ENCODE measurements at regions not wholly inside any gene's neighbourhood (a gene's known extent, or its start where the extent isn't known, plus 50 kb on each side); places are given as distances from the start of the nearest gene placed in this dataset.

GRCh38 chr13:39803156-39803555 lies 147.7 kb downstream of the COG6 start:
- no peak for ATAC-seq (replicated peaks)
- Mint-ChIP-seq H3K4me3 (no peak overlapping the region), H3K27ac (peak overlapping the region; percentile 61), H3K9me3 (peaks cover 10% of the 10 kb centered on the region), H3K27me3 (no peaks in the 10 kb centered on the region), H3K36me3 (ENCODE audit: low read depth) (no peaks in the 10 kb centered on the region), H3K4me1 (peaks cover 12% of the 10 kb centered on the region)

- Mint-ChIP-seq H3K9me3 (peaks cover 10% of the 10 kb centered on the region), H3K27me3 (no peaks in the 10 kb centered on the region), H3K27ac (no peak overlapping the region), H3K4me1 (peaks cover 12% of the 10 kb centered on the region), H3K36me3 (ENCODE audit: low read depth) (no peaks in the 10 kb centered on the region), H3K4me3 (peak overlapping the region; percentile 22)
- no peak for ATAC-seq (replicated peaks)
Measured at GRCh38 chr13:39803851-39804250, 148.4 kb downstream of the COG6 start.

- Mint-ChIP-seq H3K27ac (no peak overlapping the region), H3K27me3 (no peaks in the 10 kb centered on the region), H3K4me1 (peaks cover 12% of the 10 kb centered on the region), H3K36me3 (ENCODE audit: low read depth) (no peaks in the 10 kb centered on the region), H3K4me3 (peak overlapping the region; percentile 22), H3K9me3 (peaks cover 10% of the 10 kb centered on the region)
- ATAC-seq (replicated peaks) = peak; percentile 73
Measured at GRCh38 chr13:39804332-39805210, 149.1 kb downstream of the COG6 start.

GRCh38 chr13:39809466-39809865 lies 154.0 kb downstream of the COG6 start:
- Mint-ChIP-seq H3K9me3 (no peaks in the 10 kb centered on the region), H3K4me3 (no peak overlapping the region), H3K36me3 (ENCODE audit: low read depth) (no peaks in the 10 kb centered on the region), H3K4me1 (peaks cover 3% of the 10 kb centered on the region), H3K27ac (no peak overlapping the region), H3K27me3 (no peaks in the 10 kb centered on the region)
- ATAC-seq (replicated peaks) = no peak

- Mint-ChIP-seq H3K27ac (no peak overlapping the region), H3K27me3 (no peaks in the 10 kb centered on the region), H3K9me3 (no peaks in the 10 kb centered on the region), H3K36me3 (ENCODE audit: low read depth) (no peaks in the 10 kb centered on the region), H3K4me3 (no peak overlapping the region), H3K4me1 (no peaks in the 10 kb centered on the region)
- no peak for ATAC-seq (replicated peaks)
Measured at GRCh38 chr13:39810091-39810877, 154.8 kb downstream of the COG6 start.

- H3K9me3 Mint-ChIP-seq = no peaks in the 10 kb centered on the region
- no peak for ATAC-seq (replicated peaks)
Measured at GRCh38 chr13:39811051-39811450, 155.6 kb downstream of the COG6 start.

GRCh38 chr13:39811696-39812095 lies 156.2 kb downstream of the COG6 start:
- H3K4me3 Mint-ChIP-seq = no peak overlapping the region
- no peak overlapping the region for H3K27ac Mint-ChIP-seq
- no peak for ATAC-seq (replicated peaks)
- no peaks in the 10 kb centered on the region for H3K9me3 Mint-ChIP-seq
- H3K27me3 Mint-ChIP-seq = no peaks in the 10 kb centered on the region
- H3K4me1 Mint-ChIP-seq = no peaks in the 10 kb centered on the region
- no peaks in the 10 kb centered on the region for H3K36me3 Mint-ChIP-seq (ENCODE audit: low read depth)

More at GRCh38 chr13:39811051-39811450, 155.6 kb downstream of the COG6 start:
- Mint-ChIP-seq H3K36me3 (ENCODE audit: low read depth) (no peaks in the 10 kb centered on the region), H3K4me1 (no peaks in the 10 kb centered on the region), H3K27ac (no peak overlapping the region), H3K4me3 (no peak overlapping the region), H3K27me3 (no peaks in the 10 kb centered on the region)

DNA sequence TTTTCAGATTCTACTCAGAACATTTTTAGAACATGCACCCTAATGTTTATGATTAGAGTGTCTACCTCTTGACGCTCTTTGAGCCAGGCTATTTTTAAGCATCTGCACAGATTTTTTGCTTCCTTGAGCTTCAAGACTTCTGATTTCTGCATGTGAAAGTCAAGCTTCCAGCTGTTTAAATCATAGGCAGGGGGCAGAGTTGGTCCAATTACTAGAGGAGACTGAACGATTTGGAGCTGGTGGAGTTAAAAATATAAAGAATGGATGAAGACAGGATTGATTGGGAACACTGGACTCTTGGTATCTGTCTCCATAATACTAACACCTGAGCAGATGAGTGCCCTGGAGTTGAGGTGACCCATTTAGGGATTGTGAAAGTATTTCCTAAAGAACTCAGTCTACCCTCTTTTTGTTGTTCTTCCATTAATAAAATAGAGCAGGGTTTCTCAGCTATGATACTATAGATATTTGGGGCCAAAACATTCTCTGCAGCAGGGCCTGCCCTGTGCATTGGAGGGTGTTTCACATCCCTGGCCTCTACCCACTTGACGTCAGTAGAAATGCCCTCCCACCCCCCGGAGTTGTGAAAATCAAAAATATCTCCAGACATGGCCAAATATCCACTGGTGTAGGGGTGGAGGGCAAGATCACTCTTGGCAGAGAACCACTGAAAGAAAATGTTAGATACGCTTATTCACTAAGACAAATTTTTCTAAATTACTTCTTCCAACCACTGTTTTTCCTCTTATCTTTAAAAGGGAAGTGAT lies 160.1 kb downstream of the COG6 start:
- Mint-ChIP-seq H3K4me3 (no peak overlapping the region), H3K4me1 (no peaks in the 10 kb centered on the region), H3K27me3 (no peaks in the 10 kb centered on the region), H3K27ac (no peak overlapping the region), H3K36me3 (ENCODE audit: low read depth) (no peaks in the 10 kb centered on the region), H3K9me3 (no peaks in the 10 kb centered on the region)
- ATAC-seq (replicated peaks) = no peak

DNA sequence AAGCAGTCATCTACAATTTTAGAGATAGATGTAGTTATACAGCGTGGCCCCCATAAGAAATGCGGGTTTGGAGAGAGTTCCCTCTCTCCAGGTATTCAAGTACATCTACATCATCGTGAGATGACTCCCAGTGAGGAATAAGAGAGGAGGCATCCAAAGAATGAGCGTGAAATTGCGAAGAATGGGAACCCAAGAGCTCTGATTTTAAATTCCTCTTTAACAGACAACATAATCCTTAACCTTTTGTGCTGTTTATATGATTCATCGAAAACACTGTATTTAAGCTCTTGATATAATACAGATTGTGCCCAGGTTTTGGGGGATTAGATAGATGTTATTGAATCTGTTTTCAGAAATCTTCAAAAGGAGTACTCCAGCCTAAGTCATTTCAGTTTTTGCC lies 161.5 kb downstream of the COG6 start:
- H3K4me1 Mint-ChIP-seq = peaks cover 3% of the 10 kb centered on the region
- H3K9me3 Mint-ChIP-seq = no peaks in the 10 kb centered on the region
- no peaks in the 10 kb centered on the region for H3K36me3 Mint-ChIP-seq (ENCODE audit: low read depth)
- H3K27me3 Mint-ChIP-seq = no peaks in the 10 kb centered on the region
- H3K27ac Mint-ChIP-seq = no peak overlapping the region
- no peak overlapping the region for H3K4me3 Mint-ChIP-seq
- ATAC-seq (replicated peaks) = no peak

- H3K4me3 Mint-ChIP-seq = no peak overlapping the region
- H3K4me1 Mint-ChIP-seq = peaks cover 19% of the 10 kb centered on the region
Measured at GRCh38 chr13:39818953-39819352, 163.5 kb downstream of the COG6 start.

GRCh38 chr13:39820606-39821005 lies 165.1 kb downstream of the COG6 start:
- peaks cover 22% of the 10 kb centered on the region for H3K4me1 Mint-ChIP-seq
- H3K36me3 Mint-ChIP-seq (ENCODE audit: low read depth) = no peaks in the 10 kb centered on the region
- no peaks in the 10 kb centered on the region for H3K27me3 Mint-ChIP-seq
- no peak overlapping the region for H3K4me3 Mint-ChIP-seq
- no peaks in the 10 kb centered on the region for H3K9me3 Mint-ChIP-seq
- H3K27ac Mint-ChIP-seq = no peak overlapping the region
- no peak for ATAC-seq (replicated peaks)

More at GRCh38 chr13:39818953-39819352, 163.5 kb downstream of the COG6 start:
- Mint-ChIP-seq H3K36me3 (ENCODE audit: low read depth) (no peaks in the 10 kb centered on the region), H3K9me3 (no peaks in the 10 kb centered on the region), H3K27ac (no peak overlapping the region), H3K27me3 (no peaks in the 10 kb centered on the region)
- no peak for ATAC-seq (replicated peaks)

GRCh38 chr13:39821977-39822376 lies 166.5 kb downstream of the COG6 start:
- H3K4me3 Mint-ChIP-seq = peak overlapping the region; percentile 61

DNA sequence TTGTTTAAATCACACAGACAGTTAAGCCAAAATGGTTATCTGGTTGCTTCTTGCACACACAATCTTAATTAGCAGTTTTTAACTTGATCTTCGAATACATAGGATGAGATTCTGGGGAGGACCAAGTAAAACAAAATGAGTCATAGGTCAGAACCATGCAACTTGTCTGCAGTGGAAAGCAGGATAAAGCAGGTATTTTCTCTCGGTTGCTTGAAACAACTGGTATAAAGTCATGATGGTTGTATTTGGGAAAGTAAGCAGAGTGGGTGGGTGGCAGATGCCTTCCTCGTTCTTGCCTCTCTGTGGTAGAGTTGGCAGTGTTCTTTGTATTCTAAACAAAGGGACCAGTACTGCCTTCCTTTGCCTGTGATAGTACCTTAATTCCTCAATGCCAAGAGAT lies 167.0 kb downstream of the COG6 start:
- peak overlapping the region; percentile 61 for H3K4me3 Mint-ChIP-seq
- peaks cover 4% of the 10 kb centered on the region for H3K27me3 Mint-ChIP-seq
- H3K36me3 Mint-ChIP-seq (ENCODE audit: low read depth) = no peaks in the 10 kb centered on the region
- peak; percentile 62 for ATAC-seq (replicated peaks)
- H3K27ac Mint-ChIP-seq = no peak overlapping the region
- H3K4me1 Mint-ChIP-seq = peaks cover 22% of the 10 kb centered on the region
- H3K9me3 Mint-ChIP-seq = no peaks in the 10 kb centered on the region

More at GRCh38 chr13:39821977-39822376, 166.5 kb downstream of the COG6 start:
- peaks cover 22% of the 10 kb centered on the region for H3K4me1 Mint-ChIP-seq
- ATAC-seq (replicated peaks) = no peak
- no peaks in the 10 kb centered on the region for H3K36me3 Mint-ChIP-seq (ENCODE audit: low read depth)
- no peaks in the 10 kb centered on the region for H3K9me3 Mint-ChIP-seq
- H3K27me3 Mint-ChIP-seq = peaks cover 4% of the 10 kb centered on the region
- H3K27ac Mint-ChIP-seq = no peak overlapping the region

- Mint-ChIP-seq H3K27me3 (peaks cover 4% of the 10 kb centered on the region), H3K4me3 (peak overlapping the region; percentile 61), H3K4me1 (peaks cover 22% of the 10 kb centered on the region), H3K36me3 (ENCODE audit: low read depth) (no peaks in the 10 kb centered on the region), H3K9me3 (no peaks in the 10 kb centered on the region), H3K27ac (no peak overlapping the region)
- ATAC-seq (replicated peaks) = peak; percentile 32
Measured at GRCh38 chr13:39823063-39823713, 167.7 kb downstream of the COG6 start.
